Immature natural killer cell (primary cell): ENCODE measurements at regions not wholly inside any gene's neighbourhood (a gene's known extent, or its start where the extent isn't known, plus 50 kb on each side); places are given as distances from the start of the nearest gene placed in this dataset.

ENCODE experiments used
- DNase-seq, 3 donors: peaks; one replicate each; pipeline ENCODE4 v3.0.0; 2022; ENCODE audit warnings: mixed read lengths in 1 of 3
- H3K27ac Mint-ChIP-seq, 6 donors: one replicate each; pipeline ENCODE4 v1.8.0; 2020; ENCODE audit warnings: mixed read lengths in 6 of 6, mild to moderate bottlenecking in 5 of 6, inconsistent platforms in 4 of 6, moderate library complexity in 3 of 6
- H3K27me3 Mint-ChIP-seq, 3 donors: one replicate each; pipeline ENCODE4 v1.8.0; 2020 to 2021; ENCODE audit warnings: low read depth in 3 of 3, mild to moderate bottlenecking in 3 of 3, mixed read lengths in 3 of 3, moderate library complexity in 3 of 3, inconsistent platforms in 1 of 3
- H3K36me3 Mint-ChIP-seq, 3 donors: one replicate each; pipeline ENCODE4 v1.8.0; 2020; ENCODE audit warnings: mixed read lengths in 3 of 3, inconsistent platforms in 2 of 3, mild to moderate bottlenecking in 2 of 3
- H3K4me1 Mint-ChIP-seq, 2 donors: one replicate each; pipeline ENCODE4 v1.8.0; 2020; ENCODE audit warnings: inconsistent platforms in 2 of 2, mild to moderate bottlenecking in 2 of 2, mixed read lengths in 2 of 2, moderate library complexity in 1 of 2
- H3K4me3 Mint-ChIP-seq, 5 donors: one replicate each; pipeline ENCODE4 v1.8.0; 2020; ENCODE audit warnings: mild to moderate bottlenecking in 5 of 5, mixed read lengths in 5 of 5, inconsistent platforms in 3 of 5, moderate library complexity in 3 of 5
- H3K9me3 Mint-ChIP-seq, 6 donors: one replicate each; pipeline ENCODE4 v1.8.0; 2020; ENCODE audit warnings: mild to moderate bottlenecking in 6 of 6, mixed read lengths in 6 of 6, inconsistent platforms in 4 of 6, moderate library complexity in 3 of 6

DNA sequence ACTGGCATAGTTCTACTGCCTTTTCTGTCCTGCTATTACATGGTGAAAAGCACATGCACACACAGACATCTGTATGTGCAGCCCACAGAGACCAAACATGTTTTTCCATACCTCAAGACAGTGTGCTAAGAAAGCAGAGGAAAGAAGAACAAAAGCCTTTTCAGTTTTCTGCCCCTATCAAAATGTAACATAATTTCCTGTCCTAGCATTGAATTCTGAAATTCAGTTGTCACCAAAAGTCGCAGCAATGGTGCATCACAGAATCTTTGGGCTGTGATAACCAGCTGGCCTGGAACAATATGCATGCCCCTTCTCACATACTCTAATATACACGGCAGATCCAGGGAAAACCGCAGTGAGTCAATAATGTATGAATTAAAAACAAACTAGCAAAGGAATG, 153.8 kb upstream of the RAP2B start:
- no peak overlapping the region for H3K27ac Mint-ChIP-seq
- no peaks in the 10 kb centered on the region for H3K9me3 Mint-ChIP-seq
- no peak overlapping the region for H3K4me3 Mint-ChIP-seq
- no peaks in the 10 kb centered on the region for H3K4me1 Mint-ChIP-seq
- DNase-seq: no peak
- H3K27me3 Mint-ChIP-seq: peaks cover 0 to 7% (median 0%) of the 10 kb centered on the region in 3 donors
- no peaks in the 10 kb centered on the region for H3K36me3 Mint-ChIP-seq

DNA sequence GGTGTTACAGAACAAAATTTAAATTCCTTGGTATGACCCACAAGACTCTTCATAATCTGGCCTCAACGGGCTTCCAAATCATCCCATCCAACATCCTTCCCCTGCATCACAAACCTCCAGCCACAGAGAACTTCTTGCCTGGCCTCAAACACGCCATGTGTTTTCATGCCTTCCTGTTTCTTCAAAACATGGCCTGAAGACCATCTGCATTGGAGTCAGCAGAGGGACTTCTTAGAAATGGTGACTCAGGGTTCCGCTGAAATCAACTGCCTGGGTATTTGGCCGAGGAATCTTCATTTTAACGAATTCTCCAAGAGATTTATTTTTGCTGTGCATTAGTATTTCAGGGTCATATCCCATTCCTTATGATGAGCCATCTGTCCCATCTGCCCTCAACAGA, 138.1 kb upstream of the RAP2B start:
- H3K9me3 Mint-ChIP-seq: no peaks in the 10 kb centered on the region
- no peaks in the 10 kb centered on the region for H3K4me1 Mint-ChIP-seq
- DNase-seq: no peak
- no peak overlapping the region for H3K27ac Mint-ChIP-seq
- peaks cover 0 to 3% (median 1%) of the 10 kb centered on the region in 3 donors for H3K27me3 Mint-ChIP-seq
- no peaks in the 10 kb centered on the region for H3K36me3 Mint-ChIP-seq
- H3K4me3 Mint-ChIP-seq: no peak overlapping the region

DNA sequence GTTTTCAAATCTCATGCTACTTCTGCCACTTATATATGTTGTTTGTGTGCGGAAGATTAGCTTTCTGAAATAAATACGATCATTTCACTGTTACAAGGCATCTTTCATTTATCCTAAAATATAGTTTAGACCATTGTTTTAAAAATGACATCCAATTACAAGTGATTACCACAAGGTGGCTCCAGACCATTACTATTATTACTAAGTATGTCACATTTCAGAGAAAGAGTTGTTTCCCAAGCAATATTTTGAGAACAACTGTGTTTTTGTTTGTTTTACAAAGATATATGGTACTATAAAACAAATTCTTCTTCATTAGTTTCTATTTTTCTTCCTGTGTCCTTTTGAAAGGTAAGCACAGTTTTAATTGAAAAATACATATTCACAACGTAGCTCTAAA, 136.0 kb upstream of the RAP2B start:
- peak in 2 of 3 donors; percentile 13 to 35 for DNase-seq
- H3K9me3 Mint-ChIP-seq: no peaks in the 10 kb centered on the region
- peaks cover 0 to 7% (median 3%) of the 10 kb centered on the region in 3 donors for H3K27me3 Mint-ChIP-seq
- H3K36me3 Mint-ChIP-seq: no peaks in the 10 kb centered on the region
- no peaks in the 10 kb centered on the region for H3K4me1 Mint-ChIP-seq
- H3K27ac Mint-ChIP-seq: no peak overlapping the region
- H3K4me3 Mint-ChIP-seq: no peak overlapping the region

DNA sequence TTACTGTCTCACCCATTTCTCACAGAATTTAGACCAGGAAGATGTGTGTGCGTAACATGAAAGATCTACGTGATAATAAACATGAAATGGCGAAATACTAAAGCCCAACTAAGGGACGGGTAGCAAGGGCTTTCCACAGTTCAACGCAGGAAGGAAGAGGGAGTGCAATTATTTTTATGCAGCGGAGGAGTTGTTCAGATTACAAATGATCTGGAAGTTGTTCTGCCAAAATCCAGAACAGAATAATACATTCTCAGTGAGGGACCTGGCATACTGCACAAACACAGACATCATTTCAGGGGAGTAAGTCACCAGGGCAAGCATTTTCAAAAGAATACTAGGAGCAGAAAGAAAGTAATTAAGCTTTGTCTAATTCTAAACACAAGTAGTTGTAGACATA, 133.6 kb upstream of the RAP2B start:
- Mint-ChIP-seq H3K4me1 (no peaks in the 10 kb centered on the region), H3K4me3 (no peak overlapping the region), H3K9me3 (no peaks in the 10 kb centered on the region), H3K27me3 (peaks cover 2 to 7% (median 3%) of the 10 kb centered on the region in 3 donors), H3K27ac (no peak overlapping the region), H3K36me3 (no peaks in the 10 kb centered on the region)
- no peak for DNase-seq

DNA sequence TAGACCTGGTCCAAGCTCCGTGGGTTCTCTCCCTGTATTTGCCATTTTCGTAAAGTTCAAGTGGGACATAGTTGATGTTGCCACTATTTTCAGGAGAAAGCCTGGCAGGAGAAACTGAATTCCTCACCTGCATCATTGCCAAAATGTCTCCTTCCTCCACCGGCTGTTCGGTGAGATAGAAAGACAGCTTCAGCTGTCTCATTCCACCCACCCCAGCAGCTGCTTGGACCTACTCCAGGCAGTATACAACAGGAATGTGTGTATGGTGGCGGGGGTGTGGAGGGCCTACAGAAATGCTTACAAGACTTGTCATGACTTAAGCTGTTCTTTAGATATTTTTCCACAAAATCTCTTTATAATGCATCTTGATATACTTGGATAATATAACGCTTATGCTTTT, 132.7 kb upstream of the RAP2B start:
- Mint-ChIP-seq H3K4me3 (no peak overlapping the region), H3K4me1 (no peaks in the 10 kb centered on the region), H3K9me3 (no peaks in the 10 kb centered on the region), H3K36me3 (no peaks in the 10 kb centered on the region), H3K27me3 (peaks cover 2 to 7% (median 3%) of the 10 kb centered on the region in 3 donors), H3K27ac (no peak overlapping the region)
- no peak for DNase-seq

DNA sequence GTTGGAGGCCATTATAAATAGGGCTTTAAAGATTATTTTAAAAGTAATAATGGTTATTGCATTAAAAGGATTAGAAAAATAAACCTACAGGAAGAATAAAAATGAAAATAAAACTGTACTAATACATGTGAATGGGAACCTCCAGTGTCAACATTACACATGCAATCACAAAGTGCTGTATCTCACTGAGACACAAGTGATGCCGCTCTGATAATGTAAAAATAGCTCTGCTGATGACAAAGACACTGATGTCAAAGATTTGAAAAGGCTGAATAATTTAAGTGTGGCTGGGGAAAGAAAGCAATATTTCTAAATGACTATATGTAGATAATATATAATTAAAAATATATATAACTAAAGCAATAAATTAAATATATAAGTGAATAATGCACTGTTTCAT, 129.1 kb upstream of the RAP2B start:
- H3K27me3 Mint-ChIP-seq: peaks cover 2 to 7% (median 3%) of the 10 kb centered on the region in 3 donors
- H3K4me1 Mint-ChIP-seq: no peaks in the 10 kb centered on the region
- no peak overlapping the region for H3K4me3 Mint-ChIP-seq
- no peaks in the 10 kb centered on the region for H3K9me3 Mint-ChIP-seq
- DNase-seq: no peak
- no peak overlapping the region for H3K27ac Mint-ChIP-seq
- H3K36me3 Mint-ChIP-seq: no peaks in the 10 kb centered on the region

DNA sequence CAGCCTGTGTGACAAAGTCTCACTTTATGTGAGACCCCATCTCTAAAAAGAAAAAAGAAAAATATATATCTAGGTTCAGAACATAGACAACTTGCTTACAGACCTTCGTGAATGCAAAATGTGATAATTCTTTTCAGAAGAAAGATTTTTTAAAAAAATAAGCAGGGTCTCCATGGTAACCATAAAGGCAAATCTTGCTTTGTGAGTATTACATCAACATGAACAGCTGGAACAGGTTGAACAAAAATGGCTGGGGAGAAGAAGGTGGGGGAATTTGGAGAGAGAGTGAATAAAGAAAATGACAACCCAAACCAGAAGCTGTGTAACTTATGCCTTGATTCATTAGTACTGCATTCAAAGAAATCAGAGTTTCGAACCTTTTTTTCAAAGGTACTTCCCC, 125.2 kb upstream of the RAP2B start:
- Mint-ChIP-seq H3K27me3 (peaks cover 0 to 2% (median 0%) of the 10 kb centered on the region in 3 donors), H3K9me3 (no peaks in the 10 kb centered on the region), H3K27ac (no peak overlapping the region), H3K4me3 (no peak overlapping the region), H3K36me3 (no peaks in the 10 kb centered on the region), H3K4me1 (peaks cover 5 to 8% of the 10 kb centered on the region in 2 donors)
- DNase-seq: no peak

DNA sequence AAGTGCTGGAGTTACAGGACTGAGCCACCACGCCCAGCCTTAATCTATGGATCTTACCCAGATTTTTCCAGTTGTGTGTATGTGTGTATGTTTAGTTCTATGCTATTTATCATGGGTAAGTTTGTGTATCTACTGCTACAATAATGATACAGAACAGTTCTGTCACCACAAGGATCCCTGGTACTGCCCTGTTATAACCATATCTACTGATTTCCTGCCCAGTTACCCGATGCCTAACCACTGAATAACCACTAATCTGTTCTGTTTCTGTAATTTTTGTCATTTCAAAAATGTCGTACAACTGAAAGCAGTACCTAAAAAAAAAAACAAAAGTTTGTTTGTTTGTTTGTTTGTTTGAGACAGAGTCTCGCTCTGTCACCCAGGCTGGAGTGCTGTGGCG, 123.7 kb upstream of the RAP2B start:
- peaks cover 0 to 2% (median 0%) of the 10 kb centered on the region in 3 donors for H3K27me3 Mint-ChIP-seq
- H3K9me3 Mint-ChIP-seq: no peaks in the 10 kb centered on the region
- peak overlapping the region in 4 of 5 donors; percentile 19 to 62 (median 51) for H3K4me3 Mint-ChIP-seq
- H3K36me3 Mint-ChIP-seq: no peaks in the 10 kb centered on the region
- peak in 2 of 3 donors; percentile 6 to 16 for DNase-seq
- peaks cover 5 to 8% of the 10 kb centered on the region in 2 donors for H3K4me1 Mint-ChIP-seq
- no peak overlapping the region for H3K27ac Mint-ChIP-seq

DNA sequence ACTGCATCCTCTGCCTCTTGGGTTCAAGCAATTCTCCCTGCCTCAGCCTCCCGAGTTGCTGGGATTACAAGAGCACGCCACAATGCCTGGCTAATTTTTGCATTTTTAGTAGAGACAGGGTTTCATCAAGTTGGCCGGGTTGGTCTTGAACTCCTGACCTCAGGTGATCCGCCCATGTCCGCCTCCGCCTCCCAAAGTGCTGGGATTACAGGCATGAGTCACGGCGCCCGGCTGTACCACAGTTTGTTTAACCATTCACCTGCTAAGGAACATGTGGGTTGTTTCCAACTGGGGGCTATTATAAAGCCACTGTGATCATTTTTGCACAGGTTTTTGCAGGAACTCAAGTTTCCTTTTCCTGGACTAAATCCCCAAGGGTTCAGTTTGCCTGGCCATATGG, 123.2 kb upstream of the RAP2B start:
- Mint-ChIP-seq H3K36me3 (no peaks in the 10 kb centered on the region), H3K4me3 (no peak overlapping the region), H3K4me1 (peaks cover 5 to 8% of the 10 kb centered on the region in 2 donors), H3K27ac (no peak overlapping the region), H3K9me3 (no peaks in the 10 kb centered on the region), H3K27me3 (peaks cover 0 to 4% (median 2%) of the 10 kb centered on the region in 3 donors)
- no peak for DNase-seq

DNA sequence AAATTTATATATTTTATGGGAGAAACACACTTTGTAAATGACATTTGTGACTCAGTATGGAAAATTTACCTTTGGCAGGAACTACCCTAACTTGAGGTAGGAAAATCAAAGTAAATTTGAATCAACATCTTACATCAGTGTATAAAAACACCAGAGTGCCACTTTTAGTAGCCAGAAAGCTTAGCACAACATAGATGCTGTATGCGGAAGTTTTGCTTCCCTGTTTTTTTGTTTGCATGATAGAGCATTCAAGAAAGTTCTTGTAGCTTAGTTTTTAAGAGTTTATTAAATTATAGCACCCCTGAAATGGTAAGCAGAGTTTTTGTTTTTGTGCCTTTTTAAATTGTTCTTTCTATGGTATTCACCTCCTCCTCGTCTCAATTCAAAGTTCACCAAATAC, 120.8 kb upstream of the RAP2B start:
- Mint-ChIP-seq H3K36me3 (no peaks in the 10 kb centered on the region), H3K27ac (no peak overlapping the region), H3K27me3 (peaks cover 0 to 8% (median 2%) of the 10 kb centered on the region in 3 donors), H3K4me3 (no peak overlapping the region), H3K4me1 (peaks cover 5 to 8% of the 10 kb centered on the region in 2 donors), H3K9me3 (no peaks in the 10 kb centered on the region)
- DNase-seq: no peak

DNA sequence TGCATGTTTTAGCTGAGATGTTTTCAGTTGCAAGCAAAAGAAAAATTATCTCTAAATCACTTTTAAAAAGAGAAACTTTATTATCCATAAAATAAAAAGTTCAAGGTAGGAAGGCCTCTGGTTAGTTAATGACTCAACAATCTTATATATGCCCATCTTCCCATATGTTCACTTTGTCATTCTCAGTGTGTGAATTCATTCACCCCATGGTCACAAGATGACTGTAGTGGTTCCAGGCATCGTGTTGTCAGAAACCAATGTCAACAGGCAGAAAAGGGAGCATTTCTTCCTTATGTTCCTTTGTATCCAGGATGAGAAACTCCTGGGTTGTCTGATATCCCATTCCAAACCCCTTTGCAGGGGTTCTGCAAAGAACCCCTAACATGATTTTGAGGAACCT, 119.9 kb upstream of the RAP2B start:
- Mint-ChIP-seq H3K4me1 (peaks cover 5 to 8% of the 10 kb centered on the region in 2 donors), H3K27me3 (peaks cover 0 to 12% (median 2%) of the 10 kb centered on the region in 3 donors), H3K27ac (no peak overlapping the region), H3K36me3 (no peaks in the 10 kb centered on the region), H3K9me3 (no peaks in the 10 kb centered on the region), H3K4me3 (no peak overlapping the region)
- no peak for DNase-seq

DNA sequence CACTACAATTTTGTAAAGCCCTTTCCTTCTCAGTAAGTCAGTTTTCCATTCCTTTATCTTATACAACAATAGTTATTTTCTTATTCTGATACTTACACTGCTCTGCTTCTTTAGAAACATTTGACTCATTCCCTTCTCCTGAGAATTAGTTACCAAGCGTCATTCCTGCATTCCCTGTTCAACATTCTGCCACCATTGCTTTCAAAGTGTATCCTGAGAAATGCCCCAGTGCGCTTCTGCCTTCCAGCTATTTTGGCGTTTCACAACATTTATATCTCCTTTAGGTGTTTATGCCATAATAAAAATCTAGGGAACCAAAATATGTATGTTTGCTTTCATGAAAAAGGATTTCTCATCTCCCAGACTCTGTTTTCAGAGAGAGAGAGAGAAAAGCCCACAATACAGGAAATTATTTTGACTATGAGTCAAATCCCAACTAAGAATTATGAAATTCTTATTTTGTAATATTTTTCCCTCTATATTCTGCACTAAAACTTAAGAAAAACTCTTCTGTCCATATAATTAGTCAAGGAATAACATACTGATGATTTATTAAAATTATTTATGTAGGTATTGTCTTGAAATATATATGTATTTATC, 118.2 kb upstream of the RAP2B start:
- no peaks in the 10 kb centered on the region for H3K36me3 Mint-ChIP-seq
- no peaks in the 10 kb centered on the region for H3K9me3 Mint-ChIP-seq
- H3K27me3 Mint-ChIP-seq: peaks cover 0 to 10% (median 2%) of the 10 kb centered on the region in 3 donors
- no peak for DNase-seq
- no peaks in the 10 kb centered on the region for H3K4me1 Mint-ChIP-seq
- peak overlapping the region in 2 of 5 donors; percentile 6 to 29 for H3K4me3 Mint-ChIP-seq
- H3K27ac Mint-ChIP-seq: no peak overlapping the region

DNA sequence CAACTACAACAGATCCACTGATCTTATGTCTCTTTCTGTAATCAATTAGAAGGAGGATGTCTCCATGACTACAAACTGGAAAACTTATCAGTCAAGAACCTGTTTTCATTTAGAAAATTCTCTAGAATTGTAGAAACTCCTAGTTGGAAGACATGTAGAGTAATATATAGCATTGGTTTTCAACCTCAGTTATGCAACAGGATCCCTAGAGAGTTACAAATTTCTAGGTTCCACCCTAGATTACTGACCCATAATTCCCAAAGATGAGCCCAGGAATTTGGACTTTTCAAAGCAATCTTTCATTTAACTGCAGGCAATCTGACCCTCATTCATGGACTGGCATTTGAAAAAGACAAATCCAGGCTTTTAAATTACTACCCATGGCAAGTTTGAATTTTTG, 116.9 kb upstream of the RAP2B start:
- H3K9me3 Mint-ChIP-seq: no peaks in the 10 kb centered on the region
- H3K27me3 Mint-ChIP-seq: peaks cover 0 to 9% (median 2%) of the 10 kb centered on the region in 3 donors
- no peaks in the 10 kb centered on the region for H3K36me3 Mint-ChIP-seq
- H3K4me1 Mint-ChIP-seq: no peaks in the 10 kb centered on the region
- H3K27ac Mint-ChIP-seq: no peak overlapping the region
- H3K4me3 Mint-ChIP-seq: no peak overlapping the region
- no peak for DNase-seq

DNA sequence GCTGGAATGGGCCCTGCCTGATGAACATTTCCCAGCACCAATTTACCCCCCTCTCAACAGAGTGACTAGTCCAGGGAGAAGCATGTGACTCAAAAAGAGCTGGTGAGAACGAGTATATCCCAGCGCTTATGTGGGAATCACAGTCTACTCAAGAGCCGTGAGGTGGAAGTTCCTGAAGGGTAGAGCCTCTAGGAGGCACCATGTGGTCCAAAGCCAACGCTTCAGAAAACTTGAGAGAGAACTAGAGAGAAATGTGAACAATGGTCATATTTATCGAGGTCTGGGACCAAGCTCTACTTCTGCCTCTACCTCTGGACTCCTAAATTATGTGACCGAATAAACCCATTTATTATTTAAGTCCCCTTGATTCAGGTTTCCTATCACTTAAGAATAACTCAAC, 111.0 kb upstream of the RAP2B start:
- H3K27me3 Mint-ChIP-seq: peaks cover 3 to 6% (median 5%) of the 10 kb centered on the region in 3 donors
- H3K9me3 Mint-ChIP-seq: no peaks in the 10 kb centered on the region
- no peak for DNase-seq
- no peak overlapping the region for H3K27ac Mint-ChIP-seq
- H3K4me1 Mint-ChIP-seq: no peaks in the 10 kb centered on the region
- no peak overlapping the region for H3K4me3 Mint-ChIP-seq
- no peaks in the 10 kb centered on the region for H3K36me3 Mint-ChIP-seq

DNA sequence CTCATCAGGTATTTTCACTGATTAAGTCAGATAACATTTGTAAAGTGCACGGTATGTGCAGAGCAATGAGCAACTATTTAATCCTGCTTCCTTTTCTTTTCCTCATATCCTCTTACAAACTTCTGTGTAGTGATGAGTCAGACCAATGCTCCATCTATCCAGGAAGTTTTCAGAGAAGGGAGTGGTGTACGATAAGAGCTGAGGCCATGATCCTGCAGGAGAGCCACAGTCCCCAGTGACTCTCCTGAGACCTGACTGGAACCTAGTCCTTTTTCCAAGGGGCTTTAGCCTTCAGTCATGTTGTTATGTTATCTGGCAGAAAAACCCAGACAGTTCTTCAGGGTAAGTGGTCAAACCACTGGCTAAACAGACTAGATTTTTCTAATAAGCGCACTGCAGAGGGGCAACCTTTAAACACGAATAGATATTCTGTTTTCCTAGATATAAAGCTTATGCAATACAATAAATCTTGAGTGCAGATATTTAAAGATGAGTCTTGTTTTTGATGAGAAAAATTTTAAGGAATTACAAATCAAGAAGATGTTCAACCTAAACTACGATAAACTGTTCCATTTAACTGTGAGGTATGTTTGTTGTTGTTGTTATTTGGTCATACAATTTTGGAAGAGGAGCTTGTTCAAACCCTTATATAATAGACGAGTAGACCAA, 110.5 kb upstream of the RAP2B start:
- Mint-ChIP-seq H3K27ac (no peak overlapping the region), H3K4me3 (no peak overlapping the region), H3K4me1 (no peaks in the 10 kb centered on the region), H3K27me3 (peaks cover 3 to 5% (median 4%) of the 10 kb centered on the region in 3 donors), H3K36me3 (no peaks in the 10 kb centered on the region), H3K9me3 (no peaks in the 10 kb centered on the region)
- DNase-seq: no peak
